HepG2 (cell line): ENCODE measurements at regions not wholly inside any gene's neighbourhood (a gene's known extent, or its start where the extent isn't known, plus 50 kb on each side); places are given as distances from the start of the nearest gene placed in this dataset.

ENCODE experiments used
- ATAC-seq: fragments of 200-7000 bp; cut with Tn5 transposase; 3 replicates; pipeline ENCODE4 v1.9.1; 2020; ENCODE audit warnings: mild to moderate bottlenecking, moderate library complexity
- BruUV-seq: library from RNA; stranded (reverse); fragments of 400-500 nt; replicated peaks from 2 replicates; lab custom pipeline; 2021; lab: Mats Ljungman, UMichigan
- CTCF ChIA-PET: fragments of 300-600 bp; formaldehyde crosslinking; extraction: SDS; loops from one replicate; lab custom pipeline; 2021; ENCODE audit warnings: low total read pairs, inconsistent platforms, low intra/inter-chr PET ratio; lab: Yijun Ruan, JAX
- POLR2A ChIA-PET: fragments of 350-600 bp; sonication (Branson Sonifier 250); formaldehyde crosslinking; loops from one replicate; lab custom pipeline; 2020; ENCODE audit warnings: antibody characterized with exemption, inconsistent platforms; lab: Yijun Ruan, JAX
- DNase-seq: peaks from one replicate; pipeline ENCODE4 v3.0.0-alpha.2; 2015; ENCODE audit warnings: low spot score
- FAIRE-seq: peaks from 3 replicates; lab custom pipeline; 2011; peaks lifted over from hg19 to GRCh38; lab: Jason Lieb, UNC
- H2AFZ ChIP-seq: one replicate; pipeline ENCODE4 v1.6.1; 2011; ENCODE audit warnings: low read length, inconsistent platforms
- H3K27ac ChIP-seq: fragments of 300-600 bp; 3 replicates; pipeline ENCODE4 v1.8.0; 2011; ENCODE audit warnings: mixed run types, mild to moderate bottlenecking, mixed read lengths, low read length, inconsistent platforms; ENCODE audit not compliant: insufficient read depth; ENCODE audit errors: extremely low read length
- H3K27me3 ChIP-seq, 2 experiments: fragments of 200-600 bp in 1 of 2; 2 replicates in 1 of 2; 3 replicates in 1 of 2; pipeline versions ENCODE4 v1.6.0 to v1.8.0; 2011; ENCODE audit warnings: low read length in 2 of 2, mild to moderate bottlenecking in 2 of 2, moderate library complexity in 2 of 2, inconsistent platforms in 1 of 2; ENCODE audit not compliant: insufficient read depth in 2 of 2, control insufficient read depth in 1 of 2
- H3K36me3 ChIP-seq, 2 experiments: fragments of 200-600 bp in 1 of 2; replicated peaks in 1 of 2; 2 replicates in 1 of 2; 3 replicates in 1 of 2; pipeline versions ENCODE4 v1.5.1 to v1.8.0; 2011; ENCODE audit warnings: low read length in 2 of 2, inconsistent platforms in 1 of 2; ENCODE audit not compliant: insufficient read depth in 2 of 2, control insufficient read depth in 1 of 2
- H3K4me1 ChIP-seq: 2 replicates; pipeline ENCODE4 v1.5.1; 2012; ENCODE audit warnings: low read length, inconsistent platforms; ENCODE audit not compliant: insufficient read depth
- H3K4me2 ChIP-seq: 2 replicates; pipeline ENCODE4 v1.6.0; 2011; ENCODE audit warnings: low read depth, low read length, inconsistent platforms
- H3K4me3 ChIP-seq, 3 experiments: fragments of 200-600 bp in 1 of 3; sonication (generic), shearing (Covaris generic) in 1 of 3; replicated peaks in 1 of 3; 2 replicates each; pipeline ENCODE4 v1.5.1; 2011 to 2016; ENCODE audit warnings: low read length in 3 of 3, inconsistent platforms in 2 of 3, low read depth in 2 of 3, mild to moderate bottlenecking in 2 of 3, control low read depth in 1 of 3, mixed read lengths in 1 of 3; ENCODE audit not compliant: insufficient read depth in 1 of 3
- H3K79me2 ChIP-seq: one replicate; pipeline ENCODE4 v1.6.1; 2011; ENCODE audit warnings: low read length, inconsistent platforms; ENCODE audit not compliant: insufficient read depth
- H3K9ac ChIP-seq: 2 replicates; pipeline ENCODE4 v1.6.0; 2011; ENCODE audit warnings: mild to moderate bottlenecking, low read depth, low read length, inconsistent platforms; ENCODE audit not compliant: insufficient read depth
- H3K9me3 ChIP-seq: 2 replicates; pipeline ENCODE4 v1.5.1; 2012; ENCODE audit warnings: mild to moderate bottlenecking, low read length
- H4K20me1 ChIP-seq: 2 replicates; pipeline ENCODE4 v1.6.0; 2011; ENCODE audit warnings: inconsistent platforms, mild to moderate bottlenecking, low read length, moderate library complexity; ENCODE audit not compliant: insufficient read depth
- CHCHD3 ChIP-seq: sonication (generic); formaldehyde crosslinking; IDR thresholded peaks from 2 replicates; pipeline ENCODE4 v1.8.0; 2022; ENCODE audit warnings: mild to moderate bottlenecking, missing genetic modification reagents, moderate library complexity
- FOXK2 ChIP-seq: fragments of 450-650 bp; IDR thresholded peaks from 2 replicates; pipeline ENCODE4 v1.6.1; 2016
- FOXO1 ChIP-seq: sonication (generic); formaldehyde crosslinking; IDR thresholded peaks from 2 replicates; pipeline ENCODE4 v1.4.0; 2020; ENCODE audit warnings: missing genetic modification reagents
- GPBP1L1 ChIP-seq: sonication (generic); formaldehyde crosslinking; IDR thresholded peaks from 2 replicates; pipeline ENCODE4 v1.5.0; 2020; ENCODE audit warnings: mild to moderate bottlenecking, missing genetic modification reagents
- MTA1 ChIP-seq: sonication (generic); formaldehyde crosslinking; IDR thresholded peaks from 2 replicates; pipeline ENCODE4 v1.4.0; 2020; ENCODE audit warnings: missing genetic modification reagents, mild to moderate bottlenecking, borderline replicate concordance
- RFXANK ChIP-seq: IDR thresholded peaks from 2 replicates; pipeline ENCODE4 v1.6.1; 2016
- SUZ12 ChIP-seq: fragments of 150-350 bp; IDR thresholded peaks from 2 replicates; pipeline ENCODE4 v1.6.1; 2014; ENCODE audit warnings: low read depth, low read length
- ZBTB1 ChIP-seq: sonication (generic); formaldehyde crosslinking; IDR thresholded peaks from 2 replicates; pipeline ENCODE4 v1.4.0; 2020; ENCODE audit warnings: missing genetic modification reagents, borderline replicate concordance
- ZNF121 ChIP-seq: sonication (generic); formaldehyde crosslinking; IDR thresholded peaks from 2 replicates; pipeline ENCODE4 v1.5.0; 2020; ENCODE audit warnings: mild to moderate bottlenecking, missing genetic modification reagents
- ZNF280D ChIP-seq: sonication (generic); formaldehyde crosslinking; IDR thresholded peaks from 2 replicates; pipeline ENCODE4 v1.5.1; 2020; ENCODE audit warnings: mild to moderate bottlenecking, missing genetic modification reagents
- ZNF766 ChIP-seq: sonication (generic); formaldehyde crosslinking; IDR thresholded peaks from 2 replicates; pipeline ENCODE4 v1.5.0; 2020; ENCODE audit warnings: missing genetic modification reagents, borderline replicate concordance
- ZNF792 ChIP-seq: IDR thresholded peaks from 2 replicates; pipeline ENCODE4 v1.6.1; 2016
- WGBS: methylation state at CpG from one replicate; pipeline ENCODE4 v1.1.6; 2017; ENCODE audit warnings: low lambda C conversion rate; 5-methylcytosine and 5-hydroxymethylcytosine counted together
- in situ Hi-C: cut with HindIII; loops from 2 replicates; pipeline ENCODE4 v1.10.0; 2017; ENCODE audit warnings: low pct_unique_long_range_greater_than_20kb; ENCODE audit not compliant: extremely low pct_ligation_motif_present
- intact Hi-C: fragments of 100-400 bp; cut with micrococcal nuclease; formaldehyde crosslinking; loops from one replicate; pipeline ENCODE4 v1.10.0; 2022; ENCODE audit not compliant: unreplicated experiment

GRCh38 chr1:115210302-115210711, 121.0 kb upstream of the TSPAN2 start:
- H2AFZ ChIP-seq, result no peak overlapping the region
- ATAC-seq (no peak), FAIRE-seq (no peak), DNase-seq (no peak)
- TF ChIP-seq GPBP1L1 (CRISPR knock-in tag) (no peak), ZNF121 (CRISPR knock-in tag) (no peak), RFXANK (CRISPR knock-in tag) (no peak), MTA1 (CRISPR knock-in tag) (no peak), FOXO1 (CRISPR knock-in tag) (no peak), SUZ12 (no peak), ZBTB1 (CRISPR knock-in tag) (no peak), ZNF766 (CRISPR knock-in tag) (no peak), ZNF280D (CRISPR knock-in tag) (no peak), CHCHD3 (CRISPR knock-in tag) (no peak), FOXK2 (no peak), ZNF792 (CRISPR knock-in tag) (no peak)
- no peaks in the 10 kb centered on the region for H4K20me1 ChIP-seq
- intact Hi-C loops, result no loop called here
- no peak overlapping the region for H3K27ac ChIP-seq
- no peaks in the 10 kb centered on the region for H3K79me2 ChIP-seq
- H3K9me3 ChIP-seq, result no peaks in the 10 kb centered on the region
- in situ Hi-C loops, result no loop called here
- no peak overlapping the region for H3K9ac ChIP-seq
- CTCF ChIA-PET, result no interaction called here
- BruUV-seq, result no TSS peak
- POLR2A ChIA-PET, result no interaction called here
- H3K36me3 ChIP-seq, result no peaks in the 10 kb centered on the region
- H3K4me2 ChIP-seq, result no peak overlapping the region
- no peaks in the 10 kb centered on the region for H3K27me3 ChIP-seq
- H3K4me1 ChIP-seq, result no peaks in the 10 kb centered on the region
- WGBS, result 20% methylated on average over 4 of the region's 4 CpGs
- no peak overlapping the region for H3K4me3 ChIP-seq
